ENCODE measurements at regions not wholly inside any gene's neighbourhood (a gene's known extent, or its start where the extent isn't known, plus 50 kb on each side); places are given as distances from the start of the nearest gene placed in this dataset.

- TF ChIP-seq CTCF (IDR thresholded peaks at IDR 0.05; ENCODE audit: poor library complexity, severe bottlenecking) (no peak), MXI1 (conservative IDR thresholded peaks at IDR 0.05; ENCODE audit: poor library complexity, severe bottlenecking) (no peak), REST (IDR thresholded peaks at IDR 0.05; ENCODE audit: borderline replicate concordance) (no peak), SMC3 (conservative IDR thresholded peaks at IDR 0.05; ENCODE audit: poor library complexity) (no peak), EZH2 (IDR thresholded peaks at IDR 0.05; ENCODE audit: borderline replicate concordance, insufficient read depth, low read length, poor library complexity, severe bottlenecking) (no peak), TAF1 (IDR thresholded peaks at IDR 0.05; ENCODE audit: low read depth) (no peak), POLR2AphosphoS5 (IDR thresholded peaks at IDR 0.05) (no peak), RAD21 (conservative IDR thresholded peaks at IDR 0.05) (no peak), EP300 (conservative IDR thresholded peaks at IDR 0.05; ENCODE audit: poor library complexity, severe bottlenecking) (no peak)
Observed at GRCh38 chr18:10377956-10378355, 76.5 kb upstream of the APCDD1 start.
